Activated CD4-positive, alpha-beta T cell treated with anti-CD3 and anti-CD28 coated beads for 36 hours (primary cell): ENCODE measurements at regions not wholly inside any gene's neighbourhood (a gene's known extent, or its start where the extent isn't known, plus 50 kb on each side); places are given as distances from the start of the nearest gene placed in this dataset.

Experiments
- ATAC-seq: fragments of 200-7000 bp; cut with Tn5 transposase; one replicate; pipeline ENCODE4 v1.10.0; 2021; ENCODE audit warnings: mild to moderate bottlenecking, moderate library complexity
- CTCF ChIA-PET: fragments of 350-600 bp; sonication (Branson Sonifier 250); formaldehyde crosslinking; loops from one replicate; lab custom pipeline; 2021; ENCODE audit warnings: antibody characterized with exemption; lab: Charles Lee
- POLR2A ChIA-PET: fragments of 350-600 bp; sonication (Branson Sonifier 250); formaldehyde crosslinking; loops from one replicate; lab custom pipeline; 2021; ENCODE audit warnings: antibody characterized with exemption, inconsistent platforms; lab: Charles Lee
- DNase-seq: peaks from one replicate; pipeline ENCODE4 v3.0.0-alpha.2; 2020
- H3K27ac Mint-ChIP-seq: one replicate; pipeline ENCODE4 v1.8.0; 2021; ENCODE audit warnings: mixed read lengths
- H3K27me3 Mint-ChIP-seq: one replicate; pipeline ENCODE4 v1.8.0; 2021; ENCODE audit warnings: mixed read lengths
- H3K36me3 Mint-ChIP-seq: one replicate; pipeline ENCODE4 v1.8.0; 2021; ENCODE audit warnings: low read depth, mixed read lengths
- H3K4me1 Mint-ChIP-seq: one replicate; pipeline ENCODE4 v1.8.0; 2021; ENCODE audit warnings: mixed read lengths
- H3K4me3 Mint-ChIP-seq: one replicate; pipeline ENCODE4 v1.8.0; 2021; ENCODE audit warnings: mild to moderate bottlenecking, moderate library complexity, mixed read lengths
- H3K9me3 Mint-ChIP-seq: one replicate; pipeline ENCODE4 v1.8.0; 2021; ENCODE audit warnings: low read depth, mixed read lengths
- intact Hi-C, 2 experiments: fragments of 100-400 bp; cut with DNase I in 1 of 2; cut with micrococcal nuclease in 1 of 2; formaldehyde crosslinking; loops; one replicate each; pipeline versions ENCODE4 v1.14.2 to v1.15.1; 2022 to 2024; cut with DNase I, micrococcal nuclease

GRCh38 chr3:170739410-170739809, 130.6 kb downstream of the RPL22L1 start:
- intact Hi-C loops = no loop called here
- DNase-seq (no peak), ATAC-seq (no peak)
- ChIA-PET POLR2A (no interaction called here), CTCF (interaction anchor here (0.8 to 1.2 kb wide), 2 partner anchors 8 to 60 kb away, joined by 3 to 6 read pairs; no protein-coding TSS in a partner anchor)
- Mint-ChIP-seq H3K27ac (no peak overlapping the region), H3K9me3 (no peaks in the 10 kb centered on the region), H3K4me1 (no peaks in the 10 kb centered on the region), H3K4me3 (no peak overlapping the region), H3K36me3 (no peaks in the 10 kb centered on the region), H3K27me3 (peaks cover 21% of the 10 kb centered on the region)

GRCh38 chr3:170738766-170739165, 131.2 kb downstream of the RPL22L1 start:
- H3K9me3 Mint-ChIP-seq = no peaks in the 10 kb centered on the region
- DNase-seq = no peak
- ChIA-PET POLR2A (interaction anchor here (0.5 kb wide), 1 partner anchor 522 kb away, joined by 4 read pairs; no protein-coding TSS in a partner anchor), CTCF (interaction anchor here (0.8 to 1.2 kb wide), 3 partner anchors 8 to 89 kb away, joined by 3 to 6 read pairs (median 3); no protein-coding TSS in a partner anchor)
- peaks cover 22% of the 10 kb centered on the region for H3K27me3 Mint-ChIP-seq
- no peaks in the 10 kb centered on the region for H3K36me3 Mint-ChIP-seq
- no peaks in the 10 kb centered on the region for H3K4me1 Mint-ChIP-seq
- ATAC-seq = no peak
- no peak overlapping the region for H3K4me3 Mint-ChIP-seq
- intact Hi-C loops = no loop called here
- H3K27ac Mint-ChIP-seq = no peak overlapping the region

GRCh38 chr3:170737498-170738162, 132.4 kb downstream of the RPL22L1 start:
- ATAC-seq (no peak), DNase-seq (no peak)
- H3K36me3 Mint-ChIP-seq = no peaks in the 10 kb centered on the region
- H3K9me3 Mint-ChIP-seq = no peaks in the 10 kb centered on the region
- ChIA-PET POLR2A (no interaction called here), CTCF (no interaction called here)
- H3K4me1 Mint-ChIP-seq = no peaks in the 10 kb centered on the region
- no peak overlapping the region for H3K4me3 Mint-ChIP-seq
- H3K27ac Mint-ChIP-seq = no peak overlapping the region
- intact Hi-C loops = no loop called here
- peaks cover 25% of the 10 kb centered on the region for H3K27me3 Mint-ChIP-seq

GRCh38 chr3:170735821-170736220, 134.2 kb downstream of the RPL22L1 start:
- Mint-ChIP-seq H3K36me3 (no peaks in the 10 kb centered on the region), H3K9me3 (no peaks in the 10 kb centered on the region), H3K4me1 (no peaks in the 10 kb centered on the region), H3K27ac (no peak overlapping the region), H3K27me3 (peaks cover 28% of the 10 kb centered on the region), H3K4me3 (no peak overlapping the region)
- DNase-seq = no peak
- ATAC-seq = no peak
- ChIA-PET CTCF (no interaction called here), POLR2A (no interaction called here)
- intact Hi-C loops = no loop called here

GRCh38 chr3:170734735-170735065, 135.3 kb downstream of the RPL22L1 start:
- H3K4me3 Mint-ChIP-seq = no peak overlapping the region
- ChIA-PET POLR2A (no interaction called here), CTCF (interaction anchor here (0.6 kb wide), 1 partner anchor 295 kb away, joined by 3 read pairs; no protein-coding TSS in a partner anchor)
- DNase-seq (no peak), ATAC-seq (no peak)
- no peaks in the 10 kb centered on the region for H3K4me1 Mint-ChIP-seq
- no peaks in the 10 kb centered on the region for H3K9me3 Mint-ChIP-seq
- H3K36me3 Mint-ChIP-seq = no peaks in the 10 kb centered on the region
- no peak overlapping the region for H3K27ac Mint-ChIP-seq
- H3K27me3 Mint-ChIP-seq = peaks cover 31% of the 10 kb centered on the region
- intact Hi-C loops = no loop called here

- intact Hi-C loops = no loop called here
- POLR2A ChIA-PET = no interaction called here
- DNase-seq (no peak), ATAC-seq (no peak)
- Mint-ChIP-seq H3K4me1 (no peaks in the 10 kb centered on the region), H3K27me3 (peaks cover 29% of the 10 kb centered on the region), H3K4me3 (no peak overlapping the region), H3K27ac (no peak overlapping the region), H3K36me3 (no peaks in the 10 kb centered on the region), H3K9me3 (no peaks in the 10 kb centered on the region)
- CTCF ChIA-PET = interaction anchor here (0.6 kb wide), 1 partner anchor 294 kb away, joined by 3 read pairs; no protein-coding TSS in a partner anchor
Measured at GRCh38 chr3:170734043-170734734, 135.8 kb downstream of the RPL22L1 start.

DNA sequence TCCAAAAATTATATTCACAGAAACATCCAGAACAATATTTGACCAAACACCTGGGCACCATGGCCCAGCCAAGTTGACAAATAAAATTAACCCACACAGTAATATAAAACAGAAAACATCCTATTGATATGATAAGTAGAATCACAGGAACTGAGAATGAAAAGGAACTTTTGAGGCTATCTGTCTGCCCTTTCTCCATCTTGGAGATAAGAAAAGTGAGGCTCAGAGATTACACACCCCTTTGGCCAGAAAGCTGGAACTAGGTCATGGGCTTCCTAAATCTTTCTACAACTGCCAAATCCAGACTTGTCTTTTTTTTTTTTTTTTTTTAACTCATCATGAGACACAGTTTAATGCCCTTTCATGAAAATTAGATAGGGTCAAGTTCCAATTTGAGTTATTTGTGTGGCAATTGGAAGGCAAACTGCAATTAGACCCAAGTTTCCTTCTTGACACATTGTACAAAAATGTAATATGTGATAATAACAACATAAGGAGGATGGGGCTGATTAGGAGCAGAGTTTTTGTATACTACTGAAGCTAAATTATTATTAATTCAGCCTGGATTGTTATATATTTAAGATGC, 137.2 kb downstream of the RPL22L1 start:
- DNase-seq (no peak), ATAC-seq (no peak)
- no peak overlapping the region for H3K27ac Mint-ChIP-seq
- no peaks in the 10 kb centered on the region for H3K9me3 Mint-ChIP-seq
- H3K27me3 Mint-ChIP-seq = peaks cover 25% of the 10 kb centered on the region
- POLR2A ChIA-PET = no interaction called here
- no peaks in the 10 kb centered on the region for H3K36me3 Mint-ChIP-seq
- H3K4me3 Mint-ChIP-seq = no peak overlapping the region
- CTCF ChIA-PET = no interaction called here
- intact Hi-C loops = no loop called here
- no peaks in the 10 kb centered on the region for H3K4me1 Mint-ChIP-seq

DNA sequence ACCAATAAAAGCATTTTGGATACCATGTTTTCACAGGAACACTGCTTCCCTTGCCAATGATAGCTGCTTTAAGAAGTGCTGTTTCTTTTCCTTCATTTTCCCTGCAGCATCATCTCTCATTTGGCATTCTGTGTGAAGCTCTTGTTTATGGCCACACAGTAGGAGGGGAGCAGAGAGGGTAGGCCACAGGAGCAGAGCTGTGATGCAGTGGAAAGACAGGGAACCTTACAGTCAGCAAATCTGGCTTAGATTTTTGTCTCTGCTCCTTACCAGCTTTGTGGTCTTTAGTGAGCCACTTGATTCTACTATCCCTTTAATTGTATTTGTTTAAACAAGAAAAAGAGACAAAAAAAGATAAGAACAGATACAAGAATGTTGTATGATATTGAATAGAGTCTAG, 138.7 kb downstream of the RPL22L1 start:
- no peaks in the 10 kb centered on the region for H3K4me1 Mint-ChIP-seq
- peaks cover 23% of the 10 kb centered on the region for H3K27me3 Mint-ChIP-seq
- intact Hi-C loops = no loop called here

GRCh38 chr3:170730071-170730812, 139.8 kb downstream of the RPL22L1 start:
- no peaks in the 10 kb centered on the region for H3K36me3 Mint-ChIP-seq
- ChIA-PET POLR2A (no interaction called here), CTCF (interaction anchor here (0.8 kb wide), 1 partner anchor 39 kb away, joined by 3 read pairs; no protein-coding TSS in a partner anchor)
- H3K4me1 Mint-ChIP-seq = no peaks in the 10 kb centered on the region
- peaks cover 21% of the 10 kb centered on the region for H3K27me3 Mint-ChIP-seq
- H3K9me3 Mint-ChIP-seq = no peaks in the 10 kb centered on the region
- intact Hi-C loops = no loop called here
- H3K27ac Mint-ChIP-seq = no peak overlapping the region
- no peak for DNase-seq
- ATAC-seq = no peak
- H3K4me3 Mint-ChIP-seq = no peak overlapping the region

More for the DNA sequence above, 138.7 kb downstream of the RPL22L1 start:
- H3K9me3 Mint-ChIP-seq = no peaks in the 10 kb centered on the region
- POLR2A ChIA-PET = no interaction called here
- DNase-seq (no peak), ATAC-seq (no peak)
- no peak overlapping the region for H3K4me3 Mint-ChIP-seq
- CTCF ChIA-PET = interaction anchor here (0.8 kb wide), 1 partner anchor 40 kb away, joined by 3 read pairs; no protein-coding TSS in a partner anchor
- no peak overlapping the region for H3K27ac Mint-ChIP-seq
- H3K36me3 Mint-ChIP-seq = no peaks in the 10 kb centered on the region

GRCh38 chr3:170728181-170728580, 141.8 kb downstream of the RPL22L1 start:
- H3K4me1 Mint-ChIP-seq = no peaks in the 10 kb centered on the region
- no peak overlapping the region for H3K27ac Mint-ChIP-seq
- no peak for ATAC-seq
- DNase-seq = no peak
- H3K36me3 Mint-ChIP-seq = no peaks in the 10 kb centered on the region
- ChIA-PET CTCF (no interaction called here), POLR2A (no interaction called here)
- H3K9me3 Mint-ChIP-seq = no peaks in the 10 kb centered on the region
- peaks cover 17% of the 10 kb centered on the region for H3K27me3 Mint-ChIP-seq
- intact Hi-C loops = no loop called here
- no peak overlapping the region for H3K4me3 Mint-ChIP-seq

GRCh38 chr3:170727754-170728153, 141.9 kb upstream of the SLC7A14 start:
- no peak for ATAC-seq
- no peak overlapping the region for H3K27ac Mint-ChIP-seq
- intact Hi-C loops = no loop called here
- CTCF ChIA-PET = no interaction called here
- no peaks in the 10 kb centered on the region for H3K4me1 Mint-ChIP-seq
- POLR2A ChIA-PET = no interaction called here
- no peaks in the 10 kb centered on the region for H3K9me3 Mint-ChIP-seq
- peaks cover 17% of the 10 kb centered on the region for H3K27me3 Mint-ChIP-seq
- H3K36me3 Mint-ChIP-seq = no peaks in the 10 kb centered on the region
- no peak for DNase-seq
- H3K4me3 Mint-ChIP-seq = no peak overlapping the region
